ENCODE measurements at regions not wholly inside any gene's neighbourhood (a gene's known extent, or its start where the extent isn't known, plus 50 kb on each side); places are given as distances from the start of the nearest gene placed in this dataset.

- no peak for TF ChIP-seq CTCF (IDR thresholded peaks at IDR 0.05; ENCODE audit: insufficient read depth, missing control alignments)
- FAIRE-seq (no peak), DNase-seq (ENCODE audit: insufficient read length, low spot score) (no peak)
Observed at GRCh38 chr13:40309881-40310280, 356.6 kb downstream of the FOXO1 start.

- no peak for TF ChIP-seq CTCF (IDR thresholded peaks at IDR 0.05; ENCODE audit: insufficient read depth, missing control alignments)
- no peak for FAIRE-seq
- no peak for DNase-seq (ENCODE audit: insufficient read length, low spot score)
Observed at GRCh38 chr13:40311356-40312101, 354.9 kb downstream of the FOXO1 start.

GRCh38 chr13:40313269-40314200 is 352.9 kb downstream of the FOXO1 start:
- FAIRE-seq, result no peak

GRCh38 chr13:40315416-40316064 is 350.9 kb downstream of the FOXO1 start:
- FAIRE-seq (no peak), DNase-seq (ENCODE audit: insufficient read length, low spot score) (no peak)
- TF ChIP-seq CTCF (IDR thresholded peaks at IDR 0.05; ENCODE audit: insufficient read depth, missing control alignments), result no peak

More at GRCh38 chr13:40313269-40314200, 352.9 kb downstream of the FOXO1 start:
- DNase-seq (ENCODE audit: insufficient read length, low spot score), result no peak
- no peak for TF ChIP-seq CTCF (IDR thresholded peaks at IDR 0.05; ENCODE audit: insufficient read depth, missing control alignments)

- TF ChIP-seq CTCF (IDR thresholded peaks at IDR 0.05; ENCODE audit: insufficient read depth, missing control alignments), result no peak
Observed at GRCh38 chr13:40316301-40316700, 350.1 kb downstream of the FOXO1 start.

GRCh38 chr13:40317980-40318327 is 348.5 kb downstream of the FOXO1 start:
- TF ChIP-seq CTCF (IDR thresholded peaks at IDR 0.05; ENCODE audit: insufficient read depth, missing control alignments), result no peak
- FAIRE-seq (no peak), DNase-seq (ENCODE audit: insufficient read length, low spot score) (no peak)

More at GRCh38 chr13:40316301-40316700, 350.1 kb downstream of the FOXO1 start:
- DNase-seq (ENCODE audit: insufficient read length, low spot score) (no peak), FAIRE-seq (no peak)

Data from D721Med (cell line).